PC-3 (cell line): ENCODE measurements at regions not wholly inside any gene's neighbourhood (a gene's known extent, or its start where the extent isn't known, plus 50 kb on each side); places are given as distances from the start of the nearest gene placed in this dataset.

Experiments used
- ATAC-seq: fragments of 200-7000 bp; cut with Tn5 transposase; 2 replicates; pipeline ENCODE4 v1.9.1; 2020; ENCODE audit warnings: mild to moderate bottlenecking, moderate library complexity
- BruUV-seq: library from RNA; stranded (reverse); fragments of 400-500 nt; replicated peaks from 2 replicates; lab custom pipeline; 2021; lab: Mats Ljungman, UMichigan
- CTCF ChIA-PET: fragments of 300-600 bp; sonication (Branson Sonifier 250); formaldehyde crosslinking; loops from one replicate; lab custom pipeline; 2022; ENCODE audit warnings: antibody characterized with exemption; lab: Charles Lee
- POLR2A ChIA-PET: fragments of 300-600 bp; sonication (Branson Sonifier 250); formaldehyde crosslinking; loops from one replicate; lab custom pipeline; 2022; ENCODE audit warnings: antibody characterized with exemption; ENCODE audit not compliant: unreplicated experiment; lab: Charles Lee
- DNase-seq: peaks from one replicate; pipeline ENCODE4 v3.0.0-alpha.2; 2015
- H2AFZ ChIP-seq: fragments of 300-600 bp; sonication (generic); 2 replicates; pipeline ENCODE4 v1.6.0; 2016; ENCODE audit warnings: antibody characterized with exemption, low read length
- H3F3A ChIP-seq: fragments of 300-600 bp; sonication (generic); one replicate; pipeline ENCODE4 v1.6.0; 2017; ENCODE audit warnings: antibody characterized with exemption, low read length, control low read depth, mild to moderate bottlenecking; ENCODE audit not compliant: unreplicated experiment
- H3K27ac ChIP-seq: fragments of 300-600 bp; sonication (generic); 2 replicates; pipeline ENCODE4 v1.5.1; 2016; ENCODE audit warnings: mild to moderate bottlenecking, low read length
- H3K27me3 ChIP-seq: fragments of 300-600 bp; sonication (generic); 2 replicates; pipeline ENCODE4 v1.6.1; 2016; ENCODE audit warnings: low read length, mixed read lengths
- H3K36me3 ChIP-seq: fragments of 300-600 bp; sonication (generic); 2 replicates; pipeline ENCODE4 v1.6.1; 2016; ENCODE audit warnings: low read depth, mixed run types, low read length, mixed read lengths
- H3K4me1 ChIP-seq: fragments of 300-600 bp; sonication (generic); 2 replicates; pipeline ENCODE4 v1.5.1; 2016; ENCODE audit warnings: low read length; ENCODE audit not compliant: insufficient read depth
- H3K4me2 ChIP-seq: fragments of 300-600 bp; sonication (generic); 2 replicates; pipeline ENCODE4 v1.6.0; 2016; ENCODE audit warnings: low read length
- H3K4me3 ChIP-seq: fragments of 300-600 bp; sonication (generic); 2 replicates; pipeline ENCODE4 v1.5.1; 2016; ENCODE audit warnings: mild to moderate bottlenecking, low read length, mixed read lengths
- H3K79me2 ChIP-seq: fragments of 300-600 bp; sonication (generic); 2 replicates; pipeline ENCODE4 v1.6.1; 2017; ENCODE audit warnings: low read length, mixed read lengths
- H3K9ac ChIP-seq: fragments of 300-600 bp; sonication (generic); 2 replicates; pipeline ENCODE4 v1.6.0; 2016; ENCODE audit warnings: mild to moderate bottlenecking, low read length
- H3K9me2 ChIP-seq: fragments of 300-600 bp; sonication (generic); replicated peaks from 2 replicates; pipeline ENCODE4 v1.6.1; 2016; ENCODE audit warnings: mixed run types, low read length, mixed read lengths
- H3K9me3 ChIP-seq: fragments of 300-600 bp; sonication (generic); 2 replicates; pipeline ENCODE4 v1.6.1; 2016; ENCODE audit warnings: low read length, mixed read lengths
- H4K20me1 ChIP-seq: fragments of 300-600 bp; sonication (generic); 2 replicates; pipeline ENCODE4 v1.6.1; 2016; ENCODE audit warnings: low read length, mixed read lengths
- CTCF ChIP-seq: fragments of 300-600 bp; sonication (generic); conservative IDR thresholded peaks from 2 replicates; pipeline ENCODE4 v1.5.1; 2017; ENCODE audit warnings: antibody characterized with exemption, low read depth, mild to moderate bottlenecking, low read length
- EZH2 ChIP-seq: fragments of 300-600 bp; sonication (generic); IDR thresholded peaks from one replicate; pipeline ENCODE4 v1.6.1; 2017; ENCODE audit warnings: antibody characterized with exemption, mild to moderate bottlenecking, low read length; ENCODE audit not compliant: unreplicated experiment
- EZH2phosphoT487 ChIP-seq: fragments of 300-600 bp; sonication (generic); IDR thresholded peaks from 2 replicates; pipeline ENCODE4 v1.6.1; 2018; ENCODE audit warnings: mild to moderate bottlenecking, antibody characterized with exemption, low read length, borderline replicate concordance
- intact Hi-C: fragments of 100-400 bp; cut with micrococcal nuclease; formaldehyde crosslinking; loops from 2 replicates; pipeline ENCODE4 v1.9.0; 2023

GRCh38 chr7:95649546-95649945, 53.2 kb upstream of the PDK4 start:
- CTCF ChIA-PET = no interaction called here
- Histone ChIP-seq H3K79me2 (no peaks in the 10 kb centered on the region), H3K27ac (no peak overlapping the region), H3K4me1 (peaks cover 18% of the 10 kb centered on the region), H2AFZ (no peak overlapping the region), H4K20me1 (no peaks in the 10 kb centered on the region), H3K9me3 (no peaks in the 10 kb centered on the region), H3K27me3 (no peaks in the 10 kb centered on the region), H3K9me2 (no peaks in the 10 kb centered on the region), H3K4me3 (no peak overlapping the region), H3K4me2 (peak overlapping the region; percentile 61), H3K36me3 (no peaks in the 10 kb centered on the region), H3K9ac (no peak overlapping the region), H3F3A (no peaks in the 10 kb centered on the region)
- no TSS peak for BruUV-seq
- ATAC-seq (peak; percentile 98), DNase-seq (peak; percentile 62)
- TF ChIP-seq EZH2phosphoT487 (no peak), EZH2 (no peak), CTCF (no peak)
- POLR2A ChIA-PET = no interaction called here
- intact Hi-C loops = loop anchor here (5.0 kb wide), 1 partner anchor 42 kb away; no protein-coding TSS in a partner anchor

- H3K27me3 ChIP-seq = peaks cover 3% of the 10 kb centered on the region
- no peaks in the 10 kb centered on the region for H3K79me2 ChIP-seq
- intact Hi-C loops = loop anchor here (5.0 kb wide), 1 partner anchor 39 kb away; no protein-coding TSS in a partner anchor
- H4K20me1 ChIP-seq = no peaks in the 10 kb centered on the region
- ChIA-PET CTCF (no interaction called here), POLR2A (no interaction called here)
- no peaks in the 10 kb centered on the region for H3K9me3 ChIP-seq
- TF ChIP-seq EZH2phosphoT487 = no peak
- no peak for TF ChIP-seq CTCF
- TF ChIP-seq EZH2 = no peak
- no peaks in the 10 kb centered on the region for H3F3A ChIP-seq
- H3K4me2 ChIP-seq = no peak overlapping the region
- no TSS peak for BruUV-seq
- peaks cover 18% of the 10 kb centered on the region for H3K4me1 ChIP-seq
- no peaks in the 10 kb centered on the region for H3K9me2 ChIP-seq
- no peak overlapping the region for H3K27ac ChIP-seq
- no peak overlapping the region for H3K4me3 ChIP-seq
- ATAC-seq = no peak
- no peak overlapping the region for H2AFZ ChIP-seq
- H3K9ac ChIP-seq = no peak overlapping the region
- no peak for DNase-seq
- no peaks in the 10 kb centered on the region for H3K36me3 ChIP-seq
Observed at GRCh38 chr7:95646350-95646749, 50.0 kb upstream of the PDK4 start.
